A549 (cell line): ENCODE measurements at regions not wholly inside any gene's neighbourhood (a gene's known extent, or its start where the extent isn't known, plus 50 kb on each side); places are given as distances from the start of the nearest gene placed in this dataset.

Experiments
- BHLHE40 ChIP-seq: IDR thresholded peaks from 2 replicates; pipeline ENCODE4 v1.6.1; 2012; ENCODE audit warnings: low read depth, low read length, inconsistent platforms
- CHD2 ChIP-seq: fragments of 150-350 bp; IDR thresholded peaks from 2 replicates; pipeline ENCODE4 v1.6.1; 2014; ENCODE audit warnings: low read length; ENCODE audit not compliant: partially characterized antibody
- CTCF ChIP-seq: fragments of >200 bp; sonication (Bioruptor Twin); formaldehyde crosslinking; IDR thresholded peaks from 3 replicates; pipeline ENCODE4 v1.5.1; 2016
- E2F6 ChIP-seq: IDR thresholded peaks from 2 replicates; pipeline ENCODE4 v1.6.1; 2012; ENCODE audit warnings: low read depth, borderline replicate concordance
- HMGXB4 ChIP-seq: fragments of 250-450 bp; sonication (Bioruptor Pico); IDR thresholded peaks from 2 replicates; pipeline ENCODE4 v1.5.0; 2021; ENCODE audit warnings: mild to moderate bottlenecking, moderate library complexity, borderline replicate concordance
- MAZ ChIP-seq: fragments of 150-350 bp; IDR thresholded peaks from 2 replicates; pipeline ENCODE4 v1.6.1; 2014; ENCODE audit warnings: antibody characterized with exemption, low read depth, low read length, borderline replicate concordance
- POLR2A ChIP-seq: IDR thresholded peaks from 2 replicates; pipeline ENCODE4 v1.6.1; 2012; ENCODE audit warnings: mild to moderate bottlenecking, low read length
- RARB ChIP-seq: fragments of 250-450 bp; sonication (Bioruptor Pico); IDR thresholded peaks from 2 replicates; pipeline ENCODE4 v1.8.0; 2021; ENCODE audit warnings: mild to moderate bottlenecking, moderate library complexity
- RCOR1 ChIP-seq: fragments of 150-350 bp; IDR thresholded peaks from 2 replicates; pipeline ENCODE4 v1.6.1; 2014; ENCODE audit warnings: antibody characterized with exemption, low read length, low read depth
- RFX5 ChIP-seq: fragments of 450-650 bp; IDR thresholded peaks from 2 replicates; pipeline ENCODE4 v1.7.1; 2014; ENCODE audit warnings: antibody characterized with exemption, mild to moderate bottlenecking, moderate library complexity
- ZFP36 ChIP-seq: fragments of 450-650 bp; IDR thresholded peaks from 2 replicates; pipeline ENCODE4 v1.6.1; 2014; ENCODE audit warnings: borderline replicate concordance; ENCODE audit not compliant: partially characterized antibody

GRCh38 chr15:62569460-62570404 lies 404.6 kb upstream of the C2CD4B start:
- TF ChIP-seq CTCF, result no peak
- no peak for TF ChIP-seq MAZ
- no peak for TF ChIP-seq POLR2A
- peak; percentile 71 for TF ChIP-seq ZFP36
- TF ChIP-seq RARB, result no peak
- TF ChIP-seq BHLHE40, result no peak
- TF ChIP-seq RFX5, result no peak
- no peak for TF ChIP-seq RCOR1
- no peak for TF ChIP-seq HMGXB4 (CRISPR knock-in tag)
- TF ChIP-seq CHD2, result no peak
- TF ChIP-seq E2F6, result no peak
